IgD-negative memory B cell (primary cell): ENCODE measurements at regions not wholly inside any gene's neighbourhood (a gene's known extent, or its start where the extent isn't known, plus 50 kb on each side); places are given as distances from the start of the nearest gene placed in this dataset.

Experiments used
- H3K27ac Mint-ChIP-seq, 3 donors: one replicate each; pipeline ENCODE4 v1.8.0; 2020 to 2022; ENCODE audit warnings: mild to moderate bottlenecking in 3 of 3, mixed read lengths in 3 of 3, moderate library complexity in 1 of 3
- H3K27me3 Mint-ChIP-seq: one replicate; pipeline ENCODE4 v1.8.0; 2021; ENCODE audit warnings: mixed read lengths
- H3K36me3 Mint-ChIP-seq: one replicate; pipeline ENCODE4 v1.8.0; 2020; ENCODE audit warnings: mild to moderate bottlenecking, mixed read lengths
- H3K4me1 Mint-ChIP-seq, 3 donors: one replicate each; pipeline ENCODE4 v1.8.0; 2020 to 2022; ENCODE audit warnings: mixed read lengths in 3 of 3, mild to moderate bottlenecking in 1 of 3
- H3K4me3 Mint-ChIP-seq, 4 donors: one replicate each; pipeline ENCODE4 v1.8.0; 2020 to 2022; ENCODE audit warnings: mild to moderate bottlenecking in 4 of 4, mixed read lengths in 4 of 4, moderate library complexity in 3 of 4
- H3K9me3 Mint-ChIP-seq, 3 donors: one replicate each; pipeline ENCODE4 v1.8.0; 2020 to 2021; ENCODE audit warnings: mixed read lengths in 3 of 3, mild to moderate bottlenecking in 1 of 3

- Mint-ChIP-seq H3K4me1 (peaks cover 0 to 15% (median 1%) of the 10 kb centered on the region in 3 donors), H3K36me3 (peaks cover 2% of the 10 kb centered on the region), H3K4me3 (peak overlapping the region in 2 of 4 donors; percentile 2 to 13), H3K27ac (peak overlapping the region in 1 of 3 donors; percentile 57), H3K27me3 (no peaks in the 10 kb centered on the region), H3K9me3 (peaks cover 2 to 4% (median 2%) of the 10 kb centered on the region in 3 donors)
These were observed 812.6 kb downstream of the DACH1 start for GRCh38 chr13:71054358-71054757.

GRCh38 chr13:71051573-71051972, 815.4 kb downstream of the DACH1 start:
- Mint-ChIP-seq H3K36me3 (peaks cover 2% of the 10 kb centered on the region), H3K27me3 (no peaks in the 10 kb centered on the region), H3K9me3 (peaks cover 0 to 4% (median 2%) of the 10 kb centered on the region in 3 donors), H3K4me3 (no peak overlapping the region), H3K27ac (no peak overlapping the region), H3K4me1 (peaks cover 0 to 8% (median 1%) of the 10 kb centered on the region in 3 donors)

GRCh38 chr13:71046360-71047079, 820.5 kb downstream of the DACH1 start:
- H3K4me3 Mint-ChIP-seq, result no peak overlapping the region
- no peak overlapping the region for H3K27ac Mint-ChIP-seq
- peaks cover 0 to 2% (median 0%) of the 10 kb centered on the region in 3 donors for H3K4me1 Mint-ChIP-seq
- H3K36me3 Mint-ChIP-seq, result no peaks in the 10 kb centered on the region
- H3K27me3 Mint-ChIP-seq, result no peaks in the 10 kb centered on the region
- peaks cover 0 to 2% (median 0%) of the 10 kb centered on the region in 3 donors for H3K9me3 Mint-ChIP-seq

- Mint-ChIP-seq H3K27ac (no peak overlapping the region), H3K27me3 (no peaks in the 10 kb centered on the region), H3K36me3 (no peaks in the 10 kb centered on the region), H3K4me1 (peaks cover 0 to 4% (median 0%) of the 10 kb centered on the region in 3 donors), H3K4me3 (no peak overlapping the region), H3K9me3 (peaks cover 0 to 4% (median 0%) of the 10 kb centered on the region in 3 donors)
These were observed 821.9 kb downstream of the DACH1 start for GRCh38 chr13:71045101-71045500.

GRCh38 chr13:71039440-71039839, 827.6 kb downstream of the DACH1 start:
- H3K4me1 Mint-ChIP-seq, result peaks cover 0 to 4% (median 0%) of the 10 kb centered on the region in 3 donors
- no peak overlapping the region for H3K4me3 Mint-ChIP-seq
- H3K27ac Mint-ChIP-seq, result no peak overlapping the region
- peaks cover 0 to 5% (median 0%) of the 10 kb centered on the region in 3 donors for H3K9me3 Mint-ChIP-seq
- no peaks in the 10 kb centered on the region for H3K27me3 Mint-ChIP-seq
- H3K36me3 Mint-ChIP-seq, result no peaks in the 10 kb centered on the region

GRCh38 chr13:71034018-71034417, 833.0 kb downstream of the DACH1 start:
- peaks cover 3 to 10% (median 5%) of the 10 kb centered on the region in 3 donors for H3K9me3 Mint-ChIP-seq
- H3K36me3 Mint-ChIP-seq, result no peaks in the 10 kb centered on the region
- H3K4me1 Mint-ChIP-seq, result no peaks in the 10 kb centered on the region
- no peaks in the 10 kb centered on the region for H3K27me3 Mint-ChIP-seq
- no peak overlapping the region for H3K4me3 Mint-ChIP-seq
- H3K27ac Mint-ChIP-seq, result peak overlapping the region in 1 of 3 donors; percentile 64

GRCh38 chr13:71033026-71033425, 834.0 kb downstream of the DACH1 start:
- Mint-ChIP-seq H3K9me3 (peaks cover 5 to 15% (median 5%) of the 10 kb centered on the region in 3 donors), H3K27me3 (no peaks in the 10 kb centered on the region), H3K36me3 (no peaks in the 10 kb centered on the region), H3K4me3 (no peak overlapping the region), H3K27ac (no peak overlapping the region), H3K4me1 (no peaks in the 10 kb centered on the region)

- Mint-ChIP-seq H3K4me3 (no peak overlapping the region), H3K9me3 (peaks cover 5 to 29% (median 8%) of the 10 kb centered on the region in 3 donors), H3K27ac (no peak overlapping the region), H3K4me1 (peaks cover 0 to 2% (median under 1%) of the 10 kb centered on the region in 3 donors), H3K27me3 (no peaks in the 10 kb centered on the region), H3K36me3 (no peaks in the 10 kb centered on the region)
These were observed 836.2 kb downstream of the DACH1 start for GRCh38 chr13:71030784-71031183.

- Mint-ChIP-seq H3K4me3 (no peak overlapping the region), H3K9me3 (peaks cover 5 to 29% (median 8%) of the 10 kb centered on the region in 3 donors), H3K36me3 (no peaks in the 10 kb centered on the region), H3K27ac (no peak overlapping the region), H3K27me3 (no peaks in the 10 kb centered on the region), H3K4me1 (peaks cover 0 to 12% (median 2%) of the 10 kb centered on the region in 3 donors)
These were observed 838.1 kb downstream of the DACH1 start for GRCh38 chr13:71028884-71029283.

- H3K27me3 Mint-ChIP-seq, result no peaks in the 10 kb centered on the region
- H3K27ac Mint-ChIP-seq, result peak overlapping the region in 2 of 3 donors; percentile 12 to 69
- peaks cover 1 to 5% (median 3%) of the 10 kb centered on the region in 3 donors for H3K9me3 Mint-ChIP-seq
- no peaks in the 10 kb centered on the region for H3K36me3 Mint-ChIP-seq
- peak overlapping the region in 2 of 4 donors; percentile 70 to 78 for H3K4me3 Mint-ChIP-seq
- peaks cover 0 to 39% (median 2%) of the 10 kb centered on the region in 3 donors for H3K4me1 Mint-ChIP-seq
These were observed 845.1 kb downstream of the DACH1 start for GRCh38 chr13:71021825-71022422.

- no peak overlapping the region for H3K4me3 Mint-ChIP-seq
- peaks cover 0 to 2% (median 2%) of the 10 kb centered on the region in 3 donors for H3K9me3 Mint-ChIP-seq
- H3K36me3 Mint-ChIP-seq, result no peaks in the 10 kb centered on the region
- no peak overlapping the region for H3K27ac Mint-ChIP-seq
- peaks cover 0 to 27% (median 0%) of the 10 kb centered on the region in 3 donors for H3K4me1 Mint-ChIP-seq
- no peaks in the 10 kb centered on the region for H3K27me3 Mint-ChIP-seq
These were observed 848.0 kb downstream of the DACH1 start for GRCh38 chr13:71018995-71019394.

GRCh38 chr13:71018544-71018943, 848.5 kb downstream of the DACH1 start:
- Mint-ChIP-seq H3K4me3 (no peak overlapping the region), H3K4me1 (peaks cover 0 to 27% (median 0%) of the 10 kb centered on the region in 3 donors), H3K27me3 (no peaks in the 10 kb centered on the region), H3K36me3 (no peaks in the 10 kb centered on the region), H3K27ac (no peak overlapping the region), H3K9me3 (peaks cover 0 to 2% (median 2%) of the 10 kb centered on the region in 3 donors)

GRCh38 chr13:71017607-71018006, 849.4 kb downstream of the DACH1 start:
- H3K27me3 Mint-ChIP-seq, result no peaks in the 10 kb centered on the region
- H3K9me3 Mint-ChIP-seq, result peaks cover 0 to 2% (median 2%) of the 10 kb centered on the region in 3 donors
- H3K36me3 Mint-ChIP-seq, result no peaks in the 10 kb centered on the region
- no peak overlapping the region for H3K4me3 Mint-ChIP-seq
- peak overlapping the region in 1 of 3 donors; percentile 64 for H3K27ac Mint-ChIP-seq
- H3K4me1 Mint-ChIP-seq, result peaks cover 0 to 22% (median 0%) of the 10 kb centered on the region in 3 donors

GRCh38 chr13:71015516-71015915, 851.5 kb downstream of the DACH1 start:
- H3K27me3 Mint-ChIP-seq, result no peaks in the 10 kb centered on the region
- no peaks in the 10 kb centered on the region for H3K36me3 Mint-ChIP-seq
- H3K27ac Mint-ChIP-seq, result no peak overlapping the region
- H3K9me3 Mint-ChIP-seq, result peaks cover 0 to 3% (median 2%) of the 10 kb centered on the region in 3 donors
- peak overlapping the region in 1 of 4 donors; percentile 7 for H3K4me3 Mint-ChIP-seq
- H3K4me1 Mint-ChIP-seq, result peaks cover 0 to 9% (median 0%) of the 10 kb centered on the region in 3 donors

GRCh38 chr13:71015021-71015420, 852.0 kb downstream of the DACH1 start:
- Mint-ChIP-seq H3K9me3 (peaks cover 0 to 3% (median 2%) of the 10 kb centered on the region in 3 donors), H3K4me3 (no peak overlapping the region), H3K27me3 (no peaks in the 10 kb centered on the region), H3K27ac (no peak overlapping the region), H3K36me3 (no peaks in the 10 kb centered on the region), H3K4me1 (peaks cover 0 to 9% (median 0%) of the 10 kb centered on the region in 3 donors)
